ENCODE measurements at regions not wholly inside any gene's neighbourhood (a gene's known extent, or its start where the extent isn't known, plus 50 kb on each side); places are given as distances from the start of the nearest gene placed in this dataset.

DNA sequence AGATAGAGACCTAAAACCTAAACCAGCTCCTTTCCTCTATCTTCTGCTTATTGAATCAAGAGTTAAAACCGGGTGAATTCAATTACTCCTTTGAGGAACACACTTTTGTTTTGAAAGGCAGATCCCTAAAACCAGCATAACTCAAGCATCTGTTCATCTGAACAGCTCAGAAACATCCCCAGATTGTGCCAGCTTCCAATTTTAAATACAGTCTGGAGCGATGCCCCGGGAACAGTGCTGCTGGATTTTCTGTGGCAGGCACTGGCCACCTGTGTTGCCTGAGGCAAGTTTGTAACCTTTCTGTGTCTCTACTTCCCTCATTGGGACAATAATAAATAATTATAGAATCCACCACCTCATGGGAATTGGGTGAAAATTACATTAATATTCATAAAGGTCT lies 281.4 kb upstream of the NFE2L3 start:
- TF ChIP-seq, protein P1, sequence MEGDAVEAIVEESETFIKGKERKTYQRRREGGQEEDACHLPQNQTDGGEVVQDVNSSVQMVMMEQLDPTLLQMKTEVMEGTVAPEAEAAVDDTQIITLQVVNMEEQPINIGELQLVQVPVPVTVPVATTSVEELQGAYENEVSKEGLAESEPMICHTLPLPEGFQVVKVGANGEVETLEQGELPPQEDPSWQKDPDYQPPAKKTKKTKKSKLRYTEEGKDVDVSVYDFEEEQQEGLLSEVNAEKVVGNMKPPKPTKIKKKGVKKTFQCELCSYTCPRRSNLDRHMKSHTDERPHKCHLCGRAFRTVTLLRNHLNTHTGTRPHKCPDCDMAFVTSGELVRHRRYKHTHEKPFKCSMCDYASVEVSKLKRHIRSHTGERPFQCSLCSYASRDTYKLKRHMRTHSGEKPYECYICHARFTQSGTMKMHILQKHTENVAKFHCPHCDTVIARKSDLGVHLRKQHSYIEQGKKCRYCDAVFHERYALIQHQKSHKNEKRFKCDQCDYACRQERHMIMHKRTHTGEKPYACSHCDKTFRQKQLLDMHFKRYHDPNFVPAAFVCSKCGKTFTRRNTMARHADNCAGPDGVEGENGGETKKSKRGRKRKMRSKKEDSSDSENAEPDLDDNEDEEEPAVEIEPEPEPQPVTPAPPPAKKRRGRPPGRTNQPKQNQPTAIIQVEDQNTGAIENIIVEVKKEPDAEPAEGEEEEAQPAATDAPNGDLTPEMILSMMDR (IDR thresholded peaks at IDR 0.05; ENCODE audit: low read length, missing control alignments) = no peak
- no peak overlapping the region for H3K4me3 ChIP-seq (replicated peaks; ENCODE audit: low read depth, low read length)
- no peak for DNase-seq (ENCODE audit: low read depth)

DNA sequence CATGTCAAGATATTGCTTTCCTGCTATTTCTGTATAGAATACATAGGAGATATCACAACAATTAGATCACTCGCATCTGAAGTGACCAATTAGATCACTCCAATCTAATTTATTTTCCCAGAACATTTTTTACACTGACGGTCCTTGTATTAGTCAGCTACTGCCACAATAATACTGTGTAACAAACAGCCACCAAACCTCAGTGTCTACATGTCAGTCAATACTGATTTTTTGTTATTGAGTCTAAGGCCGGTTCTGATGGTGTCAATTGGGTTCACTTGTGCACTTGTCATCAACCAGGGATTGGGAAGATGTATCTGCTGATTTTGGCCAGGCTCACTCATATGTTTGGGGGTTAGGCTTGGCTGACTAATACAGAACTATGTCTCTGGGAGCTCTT lies 275.9 kb upstream of the NFE2L3 start:
- no peak overlapping the region for H3K4me3 ChIP-seq (replicated peaks; ENCODE audit: low read depth, low read length)
- TF ChIP-seq, protein P1 (IDR thresholded peaks at IDR 0.05; ENCODE audit: low read length, missing control alignments) = no peak
- DNase-seq (ENCODE audit: low read depth) = no peak

- DNase-seq (ENCODE audit: low read depth) = no peak
- TF ChIP-seq, protein P1 (IDR thresholded peaks at IDR 0.05; ENCODE audit: low read length, missing control alignments) = no peak
- H3K4me3 ChIP-seq (replicated peaks; ENCODE audit: low read depth, low read length) = no peak overlapping the region
Measured at GRCh38 chr7:25877802-25878789, 273.9 kb upstream of the NFE2L3 start.

GRCh38 chr7:25879799-25880198 lies 272.2 kb upstream of the NFE2L3 start:
- no peak overlapping the region for H3K4me3 ChIP-seq (replicated peaks; ENCODE audit: low read depth, low read length)
- no peak for DNase-seq (ENCODE audit: low read depth)
- TF ChIP-seq, protein P1 (IDR thresholded peaks at IDR 0.05; ENCODE audit: low read length, missing control alignments) = no peak

- no peak overlapping the region for H3K4me3 ChIP-seq (replicated peaks; ENCODE audit: low read depth, low read length)
- TF ChIP-seq, protein P1 (IDR thresholded peaks at IDR 0.05; ENCODE audit: low read length, missing control alignments) = no peak
- DNase-seq (ENCODE audit: low read depth) = no peak
Measured at GRCh38 chr7:25881317-25882037, 270.5 kb upstream of the NFE2L3 start.

DNA sequence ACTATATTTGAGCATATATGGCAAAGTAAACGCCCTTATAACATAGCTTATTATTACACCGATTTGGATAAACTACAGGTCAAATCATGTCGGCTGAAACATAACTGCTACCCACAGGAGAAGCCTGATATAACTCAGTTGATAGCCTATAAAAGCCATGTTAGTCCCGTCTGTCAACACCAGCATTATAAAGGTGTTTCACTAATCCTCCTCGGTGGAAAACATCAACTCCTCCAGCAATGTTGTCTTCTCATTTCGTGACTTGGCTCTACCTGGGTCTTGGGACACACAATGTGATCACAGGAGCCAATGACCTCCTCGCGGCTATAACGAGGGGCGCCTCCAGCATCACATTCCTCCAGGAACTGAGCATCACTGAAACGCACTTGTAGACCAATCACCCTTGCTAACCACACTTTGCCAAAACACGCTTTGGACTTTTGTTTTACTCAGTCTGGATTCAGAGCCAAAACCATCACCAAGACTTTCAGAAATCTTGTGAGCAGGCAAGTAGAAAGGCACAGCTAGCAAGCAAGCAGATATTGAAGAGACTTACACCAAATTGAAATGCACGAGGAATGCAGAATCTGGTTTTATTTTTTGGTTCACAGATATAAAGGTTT lies 269.7 kb upstream of the NFE2L3 start:
- DNase-seq (ENCODE audit: low read depth) = no peak
- TF ChIP-seq, protein P1 (IDR thresholded peaks at IDR 0.05; ENCODE audit: low read length, missing control alignments) = no peak
- no peak overlapping the region for H3K4me3 ChIP-seq (replicated peaks; ENCODE audit: low read depth, low read length)
